Activated T-helper 17 cell treated with anti-CD3 and anti-CD28 coated beads, Interleukin-2, amount 50 U/mL, for 72 hours (primary cell): ENCODE measurements at regions not wholly inside any gene's neighbourhood (a gene's known extent, or its start where the extent isn't known, plus 50 kb on each side); places are given as distances from the start of the nearest gene placed in this dataset.
A peak's percentile ranks its signal among the peaks of the same experiment; 100 is the strongest.
"Not testable (repeated sequence)": the region's sequence is repeated elsewhere in the genome, so short reads cannot be mapped to it uniquely, and the experiment has no call there.

ENCODE experiments used
- ATAC-seq: fragments of 150-1000 bp; cut with Tn5 transposase; replicated peaks from 2 replicates; pipeline ENCODE4 v1.10.0; 2021; ENCODE audit warnings: mild to moderate bottlenecking, moderate library complexity
- H3K27ac Mint-ChIP-seq: one replicate; pipeline ENCODE4 v1.8.0; 2022; ENCODE audit warnings: mixed read lengths
- H3K27me3 Mint-ChIP-seq: one replicate; pipeline ENCODE4 v1.8.0; 2022; ENCODE audit warnings: mixed read lengths
- H3K36me3 Mint-ChIP-seq: one replicate; pipeline ENCODE4 v1.8.0; 2022; ENCODE audit warnings: low read depth, mild to moderate bottlenecking, mixed read lengths
- H3K4me1 Mint-ChIP-seq: one replicate; pipeline ENCODE4 v1.8.0; 2022; ENCODE audit warnings: mixed read lengths
- H3K4me3 Mint-ChIP-seq: one replicate; pipeline ENCODE4 v1.8.0; 2022; ENCODE audit warnings: mild to moderate bottlenecking, mixed read lengths
- H3K9me3 Mint-ChIP-seq: one replicate; pipeline ENCODE4 v1.8.0; 2022; ENCODE audit warnings: mixed read lengths

GRCh38 chr6:56789879-56790278 is 147.2 kb upstream of the DST start:
- Mint-ChIP-seq H3K4me3 (no peak overlapping the region), H3K9me3 (peaks cover 4% of the 10 kb centered on the region), H3K4me1 (no peaks in the 10 kb centered on the region), H3K36me3 (no peaks in the 10 kb centered on the region), H3K27me3 (peaks cover 8% of the 10 kb centered on the region), H3K27ac (no peak overlapping the region)
- ATAC-seq = no peak

GRCh38 chr6:56789342-56789741 is 146.7 kb upstream of the DST start:
- H3K4me1 Mint-ChIP-seq = no peaks in the 10 kb centered on the region
- no peaks in the 10 kb centered on the region for H3K36me3 Mint-ChIP-seq
- no peak overlapping the region for H3K27ac Mint-ChIP-seq
- no peak for ATAC-seq
- H3K9me3 Mint-ChIP-seq = peaks cover 4% of the 10 kb centered on the region
- no peak overlapping the region for H3K4me3 Mint-ChIP-seq
- peaks cover 6% of the 10 kb centered on the region for H3K27me3 Mint-ChIP-seq

GRCh38 chr6:56787209-56787608 is 144.5 kb upstream of the DST start:
- no peak for ATAC-seq
- no peaks in the 10 kb centered on the region for H3K4me1 Mint-ChIP-seq
- peaks cover 6% of the 10 kb centered on the region for H3K27me3 Mint-ChIP-seq
- no peaks in the 10 kb centered on the region for H3K36me3 Mint-ChIP-seq
- H3K4me3 Mint-ChIP-seq = no peak overlapping the region
- no peak overlapping the region for H3K27ac Mint-ChIP-seq
- H3K9me3 Mint-ChIP-seq = peaks cover 4% of the 10 kb centered on the region

- Mint-ChIP-seq H3K9me3 (peaks cover 4% of the 10 kb centered on the region), H3K4me3 (no peak overlapping the region), H3K27me3 (peaks cover 6% of the 10 kb centered on the region), H3K36me3 (no peaks in the 10 kb centered on the region), H3K27ac (no peak overlapping the region), H3K4me1 (no peaks in the 10 kb centered on the region)
- ATAC-seq = no peak
Observed at GRCh38 chr6:56786256-56786655, 143.6 kb upstream of the DST start.

GRCh38 chr6:56785536-56785935 is 142.8 kb upstream of the DST start:
- not testable (repeated sequence) for H3K4me3 Mint-ChIP-seq, H3K9me3 Mint-ChIP-seq, H3K36me3 Mint-ChIP-seq, H3K4me1 Mint-ChIP-seq, H3K27ac Mint-ChIP-seq, H3K27me3 Mint-ChIP-seq, ATAC-seq

GRCh38 chr6:56780109-56780508 is 137.4 kb upstream of the DST start:
- not testable (repeated sequence) for ATAC-seq, H3K27ac Mint-ChIP-seq, H3K4me3 Mint-ChIP-seq, H3K36me3 Mint-ChIP-seq, H3K9me3 Mint-ChIP-seq, H3K27me3 Mint-ChIP-seq, H3K4me1 Mint-ChIP-seq

GRCh38 chr6:56778503-56778902 is 135.8 kb upstream of the DST start:
- not testable (repeated sequence) for H3K36me3 Mint-ChIP-seq, H3K4me3 Mint-ChIP-seq, H3K9me3 Mint-ChIP-seq, H3K27ac Mint-ChIP-seq, H3K4me1 Mint-ChIP-seq, ATAC-seq, H3K27me3 Mint-ChIP-seq

GRCh38 chr6:56775498-56776166 is 132.9 kb upstream of the DST start:
- no peak overlapping the region for H3K4me3 Mint-ChIP-seq
- H3K36me3 Mint-ChIP-seq = no peaks in the 10 kb centered on the region
- no peak for ATAC-seq
- no peaks in the 10 kb centered on the region for H3K4me1 Mint-ChIP-seq
- no peak overlapping the region for H3K27ac Mint-ChIP-seq
- H3K27me3 Mint-ChIP-seq = no peaks in the 10 kb centered on the region
- H3K9me3 Mint-ChIP-seq = peaks cover 4% of the 10 kb centered on the region

- no peaks in the 10 kb centered on the region for H3K36me3 Mint-ChIP-seq
- ATAC-seq = peak; percentile 26
- H3K9me3 Mint-ChIP-seq = peaks cover 4% of the 10 kb centered on the region
- H3K27me3 Mint-ChIP-seq = no peaks in the 10 kb centered on the region
- no peaks in the 10 kb centered on the region for H3K4me1 Mint-ChIP-seq
- H3K27ac Mint-ChIP-seq = no peak overlapping the region
- no peak overlapping the region for H3K4me3 Mint-ChIP-seq
Observed at GRCh38 chr6:56772737-56773184, 130.1 kb upstream of the DST start.

GRCh38 chr6:56771929-56772607 is 129.4 kb upstream of the DST start:
- no peak for ATAC-seq
- Mint-ChIP-seq H3K36me3 (no peaks in the 10 kb centered on the region), H3K4me1 (no peaks in the 10 kb centered on the region), H3K9me3 (peaks cover 4% of the 10 kb centered on the region), H3K27ac (no peak overlapping the region), H3K4me3 (no peak overlapping the region), H3K27me3 (no peaks in the 10 kb centered on the region)

GRCh38 chr6:56771189-56771588 is 128.5 kb upstream of the DST start:
- H3K9me3 Mint-ChIP-seq = peaks cover 4% of the 10 kb centered on the region

GRCh38 chr6:56770011-56770520 is 127.4 kb upstream of the DST start:
- Mint-ChIP-seq H3K9me3 (peaks cover 4% of the 10 kb centered on the region), H3K4me1 (no peaks in the 10 kb centered on the region), H3K36me3 (no peaks in the 10 kb centered on the region), H3K4me3 (no peak overlapping the region), H3K27ac (no peak overlapping the region), H3K27me3 (no peaks in the 10 kb centered on the region)
- no peak for ATAC-seq

More at GRCh38 chr6:56771189-56771588, 128.5 kb upstream of the DST start:
- H3K27ac Mint-ChIP-seq = no peak overlapping the region
- H3K4me1 Mint-ChIP-seq = no peaks in the 10 kb centered on the region
- H3K27me3 Mint-ChIP-seq = no peaks in the 10 kb centered on the region
- H3K4me3 Mint-ChIP-seq = no peak overlapping the region
- no peak for ATAC-seq
- no peaks in the 10 kb centered on the region for H3K36me3 Mint-ChIP-seq

GRCh38 chr6:56767892-56768531 is 125.3 kb upstream of the DST start:
- no peak overlapping the region for H3K4me3 Mint-ChIP-seq
- ATAC-seq = no peak
- no peaks in the 10 kb centered on the region for H3K36me3 Mint-ChIP-seq
- no peaks in the 10 kb centered on the region for H3K4me1 Mint-ChIP-seq
- H3K27me3 Mint-ChIP-seq = no peaks in the 10 kb centered on the region
- H3K27ac Mint-ChIP-seq = no peak overlapping the region
- H3K9me3 Mint-ChIP-seq = no peaks in the 10 kb centered on the region

- Mint-ChIP-seq H3K4me3 (no peak overlapping the region), H3K36me3 (no peaks in the 10 kb centered on the region), H3K4me1 (no peaks in the 10 kb centered on the region), H3K27ac (no peak overlapping the region), H3K27me3 (no peaks in the 10 kb centered on the region), H3K9me3 (no peaks in the 10 kb centered on the region)
- ATAC-seq = no peak
Observed at GRCh38 chr6:56767435-56767834, 124.7 kb upstream of the DST start.

GRCh38 chr6:56766806-56767178 is 124.1 kb upstream of the DST start:
- no peaks in the 10 kb centered on the region for H3K36me3 Mint-ChIP-seq
- no peak overlapping the region for H3K27ac Mint-ChIP-seq
- no peaks in the 10 kb centered on the region for H3K4me1 Mint-ChIP-seq
- no peaks in the 10 kb centered on the region for H3K9me3 Mint-ChIP-seq
- H3K27me3 Mint-ChIP-seq = no peaks in the 10 kb centered on the region
- H3K4me3 Mint-ChIP-seq = no peak overlapping the region
- ATAC-seq = no peak
